ENCODE measurements at regions not wholly inside any gene's neighbourhood (a gene's known extent, or its start where the extent isn't known, plus 50 kb on each side); places are given as distances from the start of the nearest gene placed in this dataset.

- Mint-ChIP-seq H3K27ac (no peak overlapping the region), H3K36me3 (ENCODE audit: low read depth) (no peaks in the 10 kb centered on the region)
Measured at GRCh38 chr18:29123706-29124530, 947.0 kb upstream of the CDH2 start.

GRCh38 chr18:29104671-29105070, 927.7 kb upstream of the CDH2 start:
- intact Hi-C loops (cut with micrococcal nuclease), result no loop called here
- Mint-ChIP-seq H3K27ac (no peak overlapping the region), H3K9me3 (peaks cover 16% of the 10 kb centered on the region), H3K4me3 (no peak overlapping the region), H3K36me3 (ENCODE audit: low read depth) (no peaks in the 10 kb centered on the region), H3K4me1 (ENCODE audit: low read depth) (no peaks in the 10 kb centered on the region), H3K27me3 (ENCODE audit: insufficient read depth) (no peaks in the 10 kb centered on the region)
- DNase-seq (ENCODE audit: low spot score), result no peak

More at GRCh38 chr18:29123706-29124530, 947.0 kb upstream of the CDH2 start:
- Mint-ChIP-seq H3K4me3 (no peak overlapping the region), H3K4me1 (ENCODE audit: low read depth) (no peaks in the 10 kb centered on the region), H3K9me3 (peaks cover 4% of the 10 kb centered on the region), H3K27me3 (ENCODE audit: insufficient read depth) (no peaks in the 10 kb centered on the region)
- no peak for DNase-seq (ENCODE audit: low spot score)
- intact Hi-C loops (cut with micrococcal nuclease), result loop anchor here (10.0 kb wide), 1 partner anchor 59 kb away; no protein-coding TSS in a partner anchor

GRCh38 chr18:29104227-29104626, 927.3 kb upstream of the CDH2 start:
- Mint-ChIP-seq H3K27ac (no peak overlapping the region), H3K4me1 (ENCODE audit: low read depth) (no peaks in the 10 kb centered on the region), H3K9me3 (peaks cover 16% of the 10 kb centered on the region), H3K27me3 (ENCODE audit: insufficient read depth) (no peaks in the 10 kb centered on the region), H3K4me3 (no peak overlapping the region), H3K36me3 (ENCODE audit: low read depth) (no peaks in the 10 kb centered on the region)
- DNase-seq (ENCODE audit: low spot score), result no peak
- intact Hi-C loops (cut with micrococcal nuclease), result no loop called here

DNA sequence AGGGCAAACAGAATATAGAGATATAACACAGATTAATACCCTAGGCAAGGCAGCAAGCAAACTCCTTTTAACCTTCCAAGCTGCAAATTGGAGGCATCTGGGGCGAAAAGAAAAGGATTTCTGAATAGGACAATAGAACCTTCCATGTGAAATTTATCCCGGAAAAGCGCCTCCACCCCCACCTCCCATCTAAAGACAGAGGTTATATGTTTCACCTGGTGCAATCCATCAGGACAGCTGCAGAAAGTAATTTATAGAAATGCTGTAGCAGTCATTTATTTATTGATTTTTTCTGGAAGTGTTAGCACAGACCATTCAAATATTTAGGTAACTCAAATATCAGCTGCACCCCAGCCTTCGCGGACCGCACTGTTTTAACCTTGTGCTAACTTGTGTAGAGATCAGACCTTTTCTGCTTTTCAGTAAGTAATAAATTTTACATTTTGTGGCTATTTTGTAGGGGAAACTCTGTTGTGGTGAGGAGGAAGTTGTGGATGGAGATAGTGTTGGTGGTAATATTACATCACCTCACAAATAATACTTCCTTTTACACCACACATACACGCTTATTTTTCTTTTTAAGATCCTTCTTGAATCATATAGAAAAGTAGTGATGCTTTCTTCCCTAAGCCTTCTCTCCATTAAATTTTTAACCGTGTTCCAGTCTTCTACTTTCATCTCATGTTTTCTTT, 919.3 kb upstream of the CDH2 start:
- intact Hi-C loops (cut with micrococcal nuclease), result no loop called here
- Mint-ChIP-seq H3K27ac (no peak overlapping the region), H3K9me3 (peaks cover 14% of the 10 kb centered on the region), H3K4me1 (ENCODE audit: low read depth) (no peaks in the 10 kb centered on the region), H3K4me3 (no peak overlapping the region), H3K27me3 (ENCODE audit: insufficient read depth) (no peaks in the 10 kb centered on the region), H3K36me3 (ENCODE audit: low read depth) (no peaks in the 10 kb centered on the region)
- DNase-seq (ENCODE audit: low spot score), result no peak

DNA sequence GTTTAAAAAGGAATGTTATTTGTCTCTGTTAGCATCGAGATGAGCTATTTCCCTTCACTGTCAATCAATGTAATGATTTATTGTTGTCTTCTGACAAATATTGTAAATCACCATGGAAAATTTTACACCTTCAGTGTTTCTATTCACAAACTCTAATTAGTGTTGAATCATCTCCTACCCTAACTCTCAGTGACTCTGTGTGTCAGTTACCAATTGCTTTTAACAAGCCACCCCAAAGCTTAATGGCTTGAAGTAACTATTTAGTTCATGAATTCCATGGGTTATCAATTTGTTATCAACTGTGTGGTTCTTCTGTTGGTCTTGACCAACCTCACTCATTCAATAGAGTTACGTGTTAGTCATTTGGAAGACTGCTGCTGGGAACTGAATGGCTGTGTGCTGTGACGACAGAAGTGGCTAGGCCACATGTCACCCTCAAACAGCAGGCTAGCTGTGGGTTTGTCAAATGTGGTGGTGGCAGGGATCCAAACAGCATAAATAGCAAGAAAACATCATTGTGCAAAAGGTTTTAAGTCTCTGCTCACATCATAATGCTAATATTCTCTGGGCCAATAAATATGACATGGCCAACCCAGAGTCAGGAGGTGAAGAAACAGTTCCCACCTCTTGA, 910.8 kb upstream of the CDH2 start:
- Mint-ChIP-seq H3K36me3 (ENCODE audit: low read depth) (no peaks in the 10 kb centered on the region), H3K9me3 (peaks cover 21% of the 10 kb centered on the region), H3K27me3 (ENCODE audit: insufficient read depth) (no peaks in the 10 kb centered on the region), H3K4me1 (ENCODE audit: low read depth) (no peaks in the 10 kb centered on the region), H3K4me3 (no peak overlapping the region), H3K27ac (no peak overlapping the region)
- intact Hi-C loops (cut with micrococcal nuclease), result no loop called here
- DNase-seq (ENCODE audit: low spot score), result no peak

- H3K27ac Mint-ChIP-seq, result no peak overlapping the region
- no peak for DNase-seq (ENCODE audit: low spot score)
- no peaks in the 10 kb centered on the region for H3K36me3 Mint-ChIP-seq (ENCODE audit: low read depth)
- no peaks in the 10 kb centered on the region for H3K27me3 Mint-ChIP-seq (ENCODE audit: insufficient read depth)
- H3K4me3 Mint-ChIP-seq, result no peak overlapping the region
- intact Hi-C loops (cut with micrococcal nuclease), result no loop called here
- peaks cover 20% of the 10 kb centered on the region for H3K9me3 Mint-ChIP-seq
- no peaks in the 10 kb centered on the region for H3K4me1 Mint-ChIP-seq (ENCODE audit: low read depth)
Measured at GRCh38 chr18:29084120-29084519, 907.2 kb upstream of the CDH2 start.

- peaks cover 20% of the 10 kb centered on the region for H3K9me3 Mint-ChIP-seq
- DNase-seq (ENCODE audit: low spot score), result no peak
- intact Hi-C loops (cut with micrococcal nuclease), result no loop called here
- H3K36me3 Mint-ChIP-seq (ENCODE audit: low read depth), result no peaks in the 10 kb centered on the region
- no peak overlapping the region for H3K27ac Mint-ChIP-seq
- H3K4me3 Mint-ChIP-seq, result no peak overlapping the region
- H3K27me3 Mint-ChIP-seq (ENCODE audit: insufficient read depth), result no peaks in the 10 kb centered on the region
- H3K4me1 Mint-ChIP-seq (ENCODE audit: low read depth), result no peaks in the 10 kb centered on the region
Measured at GRCh38 chr18:29083545-29083944, 906.6 kb upstream of the CDH2 start.

DNA sequence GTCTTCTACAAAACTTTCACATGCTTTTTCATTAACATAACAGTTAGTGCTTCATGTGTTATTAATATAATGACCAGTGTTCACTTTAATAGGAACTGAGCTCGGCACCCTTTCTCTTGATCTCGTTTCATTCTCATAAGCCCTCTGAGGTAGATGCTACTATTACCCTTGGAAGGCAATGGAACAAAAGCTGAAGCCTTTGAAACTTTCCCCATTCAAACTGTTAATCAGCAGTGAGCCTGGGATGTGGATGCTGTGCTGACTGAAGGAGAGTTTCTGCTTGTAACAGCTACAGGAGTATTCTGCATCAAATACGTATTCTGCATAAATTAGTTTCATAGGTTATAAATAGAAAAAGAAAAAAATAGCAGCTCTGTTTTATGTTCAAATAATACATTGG, 904.0 kb upstream of the CDH2 start:
- Mint-ChIP-seq H3K27ac (no peak overlapping the region), H3K36me3 (ENCODE audit: low read depth) (no peaks in the 10 kb centered on the region), H3K4me1 (ENCODE audit: low read depth) (no peaks in the 10 kb centered on the region), H3K27me3 (ENCODE audit: insufficient read depth) (no peaks in the 10 kb centered on the region), H3K9me3 (peaks cover 20% of the 10 kb centered on the region), H3K4me3 (no peak overlapping the region)
- intact Hi-C loops (cut with micrococcal nuclease), result no loop called here
- no peak for DNase-seq (ENCODE audit: low spot score)

DNA sequence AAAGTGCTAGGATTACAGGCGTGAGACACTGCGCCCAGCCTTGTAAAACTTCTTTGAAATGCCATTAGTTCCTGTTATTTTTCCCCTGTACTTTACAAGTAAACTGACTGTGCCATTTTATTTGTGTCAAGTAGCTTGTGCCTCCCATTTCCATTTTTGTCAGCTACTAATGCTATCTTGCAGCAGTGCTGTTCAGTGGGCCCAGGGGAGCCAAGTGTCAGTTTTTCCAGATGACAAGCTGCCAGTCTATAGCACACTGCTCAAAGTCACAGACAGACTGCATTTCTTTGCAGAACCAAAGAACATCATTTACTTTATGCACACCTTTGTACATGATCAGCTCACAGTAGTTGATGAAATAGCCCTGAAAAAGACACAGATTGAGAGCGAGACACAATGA, 901.3 kb upstream of the CDH2 start:
- Mint-ChIP-seq H3K27ac (no peak overlapping the region), H3K4me1 (ENCODE audit: low read depth) (no peaks in the 10 kb centered on the region), H3K36me3 (ENCODE audit: low read depth) (no peaks in the 10 kb centered on the region), H3K4me3 (no peak overlapping the region), H3K27me3 (ENCODE audit: insufficient read depth) (no peaks in the 10 kb centered on the region), H3K9me3 (peaks cover 22% of the 10 kb centered on the region)
- DNase-seq (ENCODE audit: low spot score), result no peak
- intact Hi-C loops (cut with micrococcal nuclease), result no loop called here

GRCh38 chr18:29077344-29077743, 900.4 kb upstream of the CDH2 start:
- no peak overlapping the region for H3K27ac Mint-ChIP-seq
- no peaks in the 10 kb centered on the region for H3K36me3 Mint-ChIP-seq (ENCODE audit: low read depth)
- DNase-seq (ENCODE audit: low spot score), result no peak
- H3K27me3 Mint-ChIP-seq (ENCODE audit: insufficient read depth), result no peaks in the 10 kb centered on the region
- H3K4me1 Mint-ChIP-seq (ENCODE audit: low read depth), result no peaks in the 10 kb centered on the region
- peaks cover 16% of the 10 kb centered on the region for H3K9me3 Mint-ChIP-seq
- H3K4me3 Mint-ChIP-seq, result no peak overlapping the region
- intact Hi-C loops (cut with micrococcal nuclease), result no loop called here

DNA sequence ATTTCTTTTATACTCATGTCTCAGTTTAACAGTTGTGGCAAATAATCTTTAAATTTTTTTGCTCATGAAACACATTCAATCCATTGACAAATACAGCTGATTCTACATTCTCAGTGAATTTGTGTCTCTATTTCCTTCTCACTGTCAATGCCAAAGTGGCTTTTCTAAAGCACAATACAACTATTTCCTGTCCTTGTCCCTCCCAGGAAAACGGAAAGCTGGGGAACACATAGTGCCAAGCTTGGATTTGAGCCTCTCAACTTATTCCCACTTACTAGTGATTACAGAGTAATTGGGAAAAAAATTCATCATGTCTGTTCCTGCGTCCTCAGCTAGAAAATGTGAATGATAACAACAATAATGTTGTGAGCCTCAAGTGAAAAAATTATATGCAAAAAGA, 899.7 kb upstream of the CDH2 start:
- intact Hi-C loops (cut with micrococcal nuclease), result no loop called here

DNA sequence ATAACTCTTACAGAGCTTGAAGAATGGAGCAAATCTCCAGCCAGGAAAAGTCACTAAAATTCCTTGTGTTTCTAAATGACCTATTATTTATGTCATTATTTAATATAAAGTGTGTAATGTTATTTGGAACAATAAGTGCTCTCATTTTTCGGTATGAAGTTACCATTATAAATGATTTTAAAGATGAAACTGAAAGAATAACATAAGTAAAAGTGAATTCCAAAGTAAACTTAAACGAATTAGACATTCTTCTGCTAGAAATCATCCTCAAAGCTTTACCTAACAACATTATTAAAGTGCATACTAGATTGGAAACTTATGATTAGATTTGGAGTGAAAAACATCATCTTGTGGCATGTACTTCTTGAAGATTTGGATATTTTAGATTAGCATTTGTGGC, 897.2 kb upstream of the CDH2 start:
- H3K4me3 Mint-ChIP-seq, result no peak overlapping the region
- peaks cover 5% of the 10 kb centered on the region for H3K9me3 Mint-ChIP-seq
- H3K36me3 Mint-ChIP-seq (ENCODE audit: low read depth), result no peaks in the 10 kb centered on the region
- no peaks in the 10 kb centered on the region for H3K27me3 Mint-ChIP-seq (ENCODE audit: insufficient read depth)
- no peaks in the 10 kb centered on the region for H3K4me1 Mint-ChIP-seq (ENCODE audit: low read depth)
- no peak for DNase-seq (ENCODE audit: low spot score)
- H3K27ac Mint-ChIP-seq, result no peak overlapping the region
- intact Hi-C loops (cut with micrococcal nuclease), result no loop called here

More for the DNA sequence above, 899.7 kb upstream of the CDH2 start:
- DNase-seq (ENCODE audit: low spot score), result no peak
- no peak overlapping the region for H3K4me3 Mint-ChIP-seq
- H3K27ac Mint-ChIP-seq, result no peak overlapping the region
- H3K36me3 Mint-ChIP-seq (ENCODE audit: low read depth), result no peaks in the 10 kb centered on the region
- H3K9me3 Mint-ChIP-seq, result peaks cover 14% of the 10 kb centered on the region
- no peaks in the 10 kb centered on the region for H3K27me3 Mint-ChIP-seq (ENCODE audit: insufficient read depth)
- H3K4me1 Mint-ChIP-seq (ENCODE audit: low read depth), result no peaks in the 10 kb centered on the region

DNA sequence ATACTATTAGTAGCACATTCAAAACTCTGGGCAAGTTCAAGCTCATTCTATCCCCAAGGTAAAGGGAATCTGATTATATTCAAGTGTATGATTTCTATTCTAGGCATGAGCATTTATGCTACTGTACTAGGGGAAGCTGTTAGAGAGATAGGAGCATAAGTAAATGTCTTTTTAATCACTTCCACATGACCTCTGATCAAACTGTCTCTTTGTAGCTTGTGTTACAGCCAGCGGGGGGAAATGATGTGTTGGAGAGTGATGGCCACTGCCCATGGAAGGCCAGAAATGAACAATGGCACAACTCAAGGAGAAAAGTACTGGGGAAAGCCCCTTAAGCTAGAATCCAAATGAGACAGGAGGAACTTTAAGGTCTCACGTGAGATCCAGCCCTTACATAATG, 894.9 kb upstream of the CDH2 start:
- H3K9me3 Mint-ChIP-seq, result peaks cover 5% of the 10 kb centered on the region
- no peaks in the 10 kb centered on the region for H3K36me3 Mint-ChIP-seq (ENCODE audit: low read depth)
- H3K4me3 Mint-ChIP-seq, result no peak overlapping the region
- no peaks in the 10 kb centered on the region for H3K4me1 Mint-ChIP-seq (ENCODE audit: low read depth)
- H3K27me3 Mint-ChIP-seq (ENCODE audit: insufficient read depth), result no peaks in the 10 kb centered on the region
- intact Hi-C loops (cut with micrococcal nuclease), result no loop called here
- H3K27ac Mint-ChIP-seq, result no peak overlapping the region
- no peak for DNase-seq (ENCODE audit: low spot score)
